ENCODE measurements at regions not wholly inside any gene's neighbourhood (a gene's known extent, or its start where the extent isn't known, plus 50 kb on each side); places are given as distances from the start of the nearest gene placed in this dataset.

DNA sequence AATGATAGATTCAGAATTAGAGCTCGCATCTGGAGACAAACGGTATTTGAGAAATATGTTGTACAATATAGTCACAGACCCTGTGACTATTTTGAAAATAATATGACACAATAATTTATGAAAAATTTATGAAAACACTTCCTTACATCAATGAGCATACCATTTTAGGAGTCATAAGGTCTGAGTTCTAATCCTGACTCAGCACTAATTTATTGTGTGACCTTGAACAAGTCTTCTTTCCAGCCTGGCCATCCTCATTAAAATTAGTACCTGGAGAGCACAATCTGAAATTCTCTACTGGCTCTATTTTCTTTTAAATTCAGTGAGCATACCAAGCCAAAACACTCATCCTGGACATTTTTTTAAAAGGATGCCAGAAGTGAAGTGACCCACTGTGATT is 622.3 kb downstream of the SMARCA1 start:
- Histone ChIP-seq H3K36me3 (ENCODE audit: insufficient read depth, low read length, poor library complexity, severe bottlenecking) (no peaks in the 10 kb centered on the region), H3K27ac (ENCODE audit: low read depth, low read length, poor library complexity, severe bottlenecking) (no peak overlapping the region), H3K4me3 (ENCODE audit: low read depth, low read length, poor library complexity, severe bottlenecking) (no peak overlapping the region), H3K4me1 (ENCODE audit: insufficient read depth, low read length, poor library complexity, severe bottlenecking) (no peaks in the 10 kb centered on the region), H3K9me3 (ENCODE audit: low read depth, low read length, poor library complexity, severe bottlenecking) (no peaks in the 10 kb centered on the region), H3K27me3 (replicated peaks; ENCODE audit: insufficient read depth, low read depth, low read length, poor library complexity) (no peaks in the 10 kb centered on the region)
- no TSS peak for BruUV-seq (replicated peaks)
- intact Hi-C loops (cut with micrococcal nuclease; ENCODE audit: unreplicated experiment) = no loop called here
- POLR2A ChIA-PET (ENCODE audit: low non-redundant PET) = no interaction called here
- no peak for TF ChIP-seq EZH2 (IDR thresholded peaks at IDR 0.05; ENCODE audit: borderline replicate concordance, low read depth, low read length, poor library complexity, severe bottlenecking)
- TF ChIP-seq, protein P1, sequence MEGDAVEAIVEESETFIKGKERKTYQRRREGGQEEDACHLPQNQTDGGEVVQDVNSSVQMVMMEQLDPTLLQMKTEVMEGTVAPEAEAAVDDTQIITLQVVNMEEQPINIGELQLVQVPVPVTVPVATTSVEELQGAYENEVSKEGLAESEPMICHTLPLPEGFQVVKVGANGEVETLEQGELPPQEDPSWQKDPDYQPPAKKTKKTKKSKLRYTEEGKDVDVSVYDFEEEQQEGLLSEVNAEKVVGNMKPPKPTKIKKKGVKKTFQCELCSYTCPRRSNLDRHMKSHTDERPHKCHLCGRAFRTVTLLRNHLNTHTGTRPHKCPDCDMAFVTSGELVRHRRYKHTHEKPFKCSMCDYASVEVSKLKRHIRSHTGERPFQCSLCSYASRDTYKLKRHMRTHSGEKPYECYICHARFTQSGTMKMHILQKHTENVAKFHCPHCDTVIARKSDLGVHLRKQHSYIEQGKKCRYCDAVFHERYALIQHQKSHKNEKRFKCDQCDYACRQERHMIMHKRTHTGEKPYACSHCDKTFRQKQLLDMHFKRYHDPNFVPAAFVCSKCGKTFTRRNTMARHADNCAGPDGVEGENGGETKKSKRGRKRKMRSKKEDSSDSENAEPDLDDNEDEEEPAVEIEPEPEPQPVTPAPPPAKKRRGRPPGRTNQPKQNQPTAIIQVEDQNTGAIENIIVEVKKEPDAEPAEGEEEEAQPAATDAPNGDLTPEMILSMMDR (conservative IDR thresholded peaks at IDR 0.05; ENCODE audit: low read depth, low read length) = no peak
- DNase-seq (ENCODE audit: low spot score) = no peak
- CTCF ChIA-PET = no interaction called here

DNA sequence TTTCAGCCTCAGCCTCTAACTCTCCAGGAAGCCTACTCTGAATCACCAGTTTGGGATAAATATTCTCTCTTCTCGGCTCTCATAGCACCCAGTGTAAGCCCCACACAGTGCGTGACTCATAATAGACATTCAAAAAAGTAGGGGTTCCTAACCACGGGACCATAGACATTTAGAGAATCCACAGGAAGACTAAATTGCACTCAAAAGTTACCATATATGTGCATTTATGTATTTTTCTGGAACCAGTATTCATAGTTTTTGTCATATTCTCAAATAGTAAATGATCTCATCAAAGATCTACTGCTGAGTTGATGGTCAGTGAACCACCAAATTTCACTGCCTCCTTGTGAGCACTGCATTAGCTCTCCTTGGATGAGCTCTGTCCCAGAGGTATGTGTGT is 625.7 kb downstream of the SMARCA1 start:
- no peak for DNase-seq (ENCODE audit: low spot score)
- Histone ChIP-seq H3K27me3 (replicated peaks; ENCODE audit: insufficient read depth, low read depth, low read length, poor library complexity) (no peaks in the 10 kb centered on the region), H3K9me3 (ENCODE audit: low read depth, low read length, poor library complexity, severe bottlenecking) (no peaks in the 10 kb centered on the region), H3K27ac (ENCODE audit: low read depth, low read length, poor library complexity, severe bottlenecking) (no peak overlapping the region), H3K36me3 (ENCODE audit: insufficient read depth, low read length, poor library complexity, severe bottlenecking) (no peaks in the 10 kb centered on the region), H3K4me1 (ENCODE audit: insufficient read depth, low read length, poor library complexity, severe bottlenecking) (no peaks in the 10 kb centered on the region), H3K4me3 (ENCODE audit: low read depth, low read length, poor library complexity, severe bottlenecking) (no peak overlapping the region)
- intact Hi-C loops (cut with micrococcal nuclease; ENCODE audit: unreplicated experiment) = no loop called here
- ChIA-PET POLR2A (ENCODE audit: low non-redundant PET) (no interaction called here), CTCF (no interaction called here)
- no TSS peak for BruUV-seq (replicated peaks)
- TF ChIP-seq EZH2 (IDR thresholded peaks at IDR 0.05; ENCODE audit: borderline replicate concordance, low read depth, low read length, poor library complexity, severe bottlenecking) = no peak
- TF ChIP-seq, protein P1 (conservative IDR thresholded peaks at IDR 0.05; ENCODE audit: low read depth, low read length) = no peak

DNA sequence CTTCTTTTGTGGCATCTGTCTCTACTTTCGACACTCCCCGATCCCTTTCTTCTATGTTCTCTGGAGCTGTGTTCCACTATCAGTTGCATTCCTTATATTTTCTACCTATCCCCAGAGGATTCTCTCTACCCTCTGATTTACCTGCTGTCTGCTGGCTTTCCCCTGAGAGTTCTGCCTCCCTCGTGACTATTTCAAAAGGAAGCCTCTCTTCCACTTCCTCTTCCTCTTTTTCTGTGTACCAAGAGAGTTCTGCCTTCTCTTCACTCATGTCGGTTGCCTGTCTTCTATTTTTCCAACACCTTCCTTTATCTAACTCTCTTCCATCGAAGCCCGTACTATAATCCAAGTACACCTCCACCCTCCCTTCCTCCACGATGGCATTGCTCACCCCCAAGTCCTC is 631.7 kb downstream of the SMARCA1 start:
- Histone ChIP-seq H3K36me3 (ENCODE audit: insufficient read depth, low read length, poor library complexity, severe bottlenecking) (no peaks in the 10 kb centered on the region), H3K4me3 (ENCODE audit: low read depth, low read length, poor library complexity, severe bottlenecking) (no peak overlapping the region), H3K27me3 (replicated peaks; ENCODE audit: insufficient read depth, low read depth, low read length, poor library complexity) (no peaks in the 10 kb centered on the region), H3K9me3 (ENCODE audit: low read depth, low read length, poor library complexity, severe bottlenecking) (no peaks in the 10 kb centered on the region), H3K4me1 (ENCODE audit: insufficient read depth, low read length, poor library complexity, severe bottlenecking) (no peaks in the 10 kb centered on the region), H3K27ac (ENCODE audit: low read depth, low read length, poor library complexity, severe bottlenecking) (no peak overlapping the region)
- no TSS peak for BruUV-seq (replicated peaks)
- no peak for DNase-seq (ENCODE audit: low spot score)
- POLR2A ChIA-PET (ENCODE audit: low non-redundant PET) = no interaction called here
- intact Hi-C loops (cut with micrococcal nuclease; ENCODE audit: unreplicated experiment) = no loop called here
- TF ChIP-seq, protein P1 (conservative IDR thresholded peaks at IDR 0.05; ENCODE audit: low read depth, low read length) = no peak
- TF ChIP-seq EZH2 (IDR thresholded peaks at IDR 0.05; ENCODE audit: borderline replicate concordance, low read depth, low read length, poor library complexity, severe bottlenecking) = no peak
- CTCF ChIA-PET = no interaction called here
